OCI-LY7 (cell line): ENCODE measurements at regions not wholly inside any gene's neighbourhood (a gene's known extent, or its start where the extent isn't known, plus 50 kb on each side); places are given as distances from the start of the nearest gene placed in this dataset.

ENCODE experiments used
- BruUV-seq: library from RNA; stranded (reverse); fragments of 400-500 nt; replicated peaks from 2 replicates; lab custom pipeline; 2021; lab: Mats Ljungman, UMichigan
- CTCF ChIA-PET: fragments of 300-600 bp; sonication (Branson Sonifier 250); formaldehyde crosslinking; loops from one replicate; lab custom pipeline; 2022; ENCODE audit warnings: antibody characterized with exemption; ENCODE audit not compliant: unreplicated experiment; lab: Charles Lee
- POLR2A ChIA-PET: fragments of 300-600 bp; sonication (Branson Sonifier 250); formaldehyde crosslinking; loops from one replicate; lab custom pipeline; 2022; ENCODE audit warnings: antibody characterized with exemption; lab: Charles Lee
- DNase-seq: peaks from one replicate; pipeline ENCODE4 v3.0.0-alpha.2; 2015; ENCODE audit warnings: low spot score
- H2AFZ ChIP-seq: fragments of 200-600 bp; sonication (generic), shearing (Covaris generic); 2 replicates; pipeline ENCODE4 v1.6.1; 2014; ENCODE audit warnings: mild to moderate bottlenecking, antibody characterized with exemption, low read length, moderate library complexity
- H3K27ac ChIP-seq: fragments of 200-600 bp; sonication (generic); 2 replicates; pipeline ENCODE4 v1.5.1; 2014; ENCODE audit warnings: mixed run types, low read depth, mild to moderate bottlenecking, moderate library complexity, low read length, inconsistent platforms; ENCODE audit not compliant: poor library complexity, severe bottlenecking
- H3K36me3 ChIP-seq: fragments of 200-600 bp; sonication (generic); 2 replicates; pipeline ENCODE4 v1.6.1; 2014; ENCODE audit warnings: mild to moderate bottlenecking, antibody characterized with exemption, low read length, moderate library complexity, mixed read lengths; ENCODE audit not compliant: insufficient read depth
- H3K4me1 ChIP-seq: fragments of 200-600 bp; sonication (generic); 2 replicates; pipeline ENCODE4 v1.5.1; 2014; ENCODE audit warnings: mild to moderate bottlenecking, low read length; ENCODE audit not compliant: insufficient read depth, poor library complexity, severe bottlenecking
- H3K4me2 ChIP-seq: fragments of 200-600 bp; sonication (generic); 2 replicates; pipeline ENCODE4 v1.6.1; 2014; ENCODE audit warnings: mild to moderate bottlenecking, low read length
- H3K4me3 ChIP-seq: fragments of 200-600 bp; sonication (generic); 2 replicates; pipeline ENCODE4 v1.5.1; 2014; ENCODE audit warnings: mild to moderate bottlenecking, low read depth, low read length; ENCODE audit not compliant: poor library complexity, severe bottlenecking
- H3K79me2 ChIP-seq: fragments of 200-600 bp; sonication (generic); 2 replicates; pipeline ENCODE4 v1.6.1; 2016; ENCODE audit warnings: low read depth, mild to moderate bottlenecking, low read length, moderate library complexity, mixed read lengths; ENCODE audit not compliant: insufficient read depth
- H3K9me2 ChIP-seq: fragments of 200-600 bp; sonication (generic); 2 replicates; pipeline ENCODE4 v1.6.1; 2016; ENCODE audit warnings: mild to moderate bottlenecking, low read length, mixed read lengths; ENCODE audit not compliant: insufficient read depth
- H3K9me3 ChIP-seq: fragments of 200-600 bp; sonication (generic); 2 replicates; pipeline ENCODE4 v1.6.1; 2014; ENCODE audit warnings: mild to moderate bottlenecking, mixed run types, low read length, mixed read lengths
- H4K20me1 ChIP-seq: fragments of 200-600 bp; sonication (generic); 2 replicates; pipeline ENCODE4 v1.6.1; 2014; ENCODE audit warnings: mild to moderate bottlenecking, antibody characterized with exemption, low read length, moderate library complexity, mixed read lengths; ENCODE audit not compliant: insufficient read depth
- EZH2phosphoT487 ChIP-seq: fragments of 200-600 bp; sonication (generic); IDR thresholded peaks from 2 replicates; pipeline ENCODE4 v1.6.1; 2018; ENCODE audit warnings: low read depth, borderline replicate concordance, mild to moderate bottlenecking, mixed run types, antibody characterized with exemption, low read length, moderate library complexity, mixed read lengths
- intact Hi-C: fragments of 100-400 bp; cut with micrococcal nuclease; formaldehyde crosslinking; loops from one replicate; pipeline ENCODE4 v1.10.0; 2022; ENCODE audit not compliant: unreplicated experiment
- TF ChIP-seq, protein P1 (sequence below): fragments of 200-600 bp; sonication (generic); conservative IDR thresholded peaks from 2 replicates; pipeline ENCODE4 v1.5.1; 2014; ENCODE audit warnings: mild to moderate bottlenecking, antibody characterized with exemption, low read length, moderate library complexity, mixed read lengths

GRCh38 chr2:142778289-142778688 lies 99.2 kb upstream of the KYNU start:
- Histone ChIP-seq H3K27ac (no peak overlapping the region), H3K9me3 (no peaks in the 10 kb centered on the region), H4K20me1 (no peaks in the 10 kb centered on the region), H3K4me2 (no peak overlapping the region), H2AFZ (no peak overlapping the region), H3K4me1 (no peaks in the 10 kb centered on the region), H3K36me3 (no peaks in the 10 kb centered on the region), H3K9me2 (no peaks in the 10 kb centered on the region), H3K79me2 (no peaks in the 10 kb centered on the region), H3K4me3 (no peak overlapping the region)
- ChIA-PET CTCF (no interaction called here), POLR2A (no interaction called here)
- no peak for DNase-seq
- BruUV-seq, result no TSS peak
- TF ChIP-seq, protein P1, sequence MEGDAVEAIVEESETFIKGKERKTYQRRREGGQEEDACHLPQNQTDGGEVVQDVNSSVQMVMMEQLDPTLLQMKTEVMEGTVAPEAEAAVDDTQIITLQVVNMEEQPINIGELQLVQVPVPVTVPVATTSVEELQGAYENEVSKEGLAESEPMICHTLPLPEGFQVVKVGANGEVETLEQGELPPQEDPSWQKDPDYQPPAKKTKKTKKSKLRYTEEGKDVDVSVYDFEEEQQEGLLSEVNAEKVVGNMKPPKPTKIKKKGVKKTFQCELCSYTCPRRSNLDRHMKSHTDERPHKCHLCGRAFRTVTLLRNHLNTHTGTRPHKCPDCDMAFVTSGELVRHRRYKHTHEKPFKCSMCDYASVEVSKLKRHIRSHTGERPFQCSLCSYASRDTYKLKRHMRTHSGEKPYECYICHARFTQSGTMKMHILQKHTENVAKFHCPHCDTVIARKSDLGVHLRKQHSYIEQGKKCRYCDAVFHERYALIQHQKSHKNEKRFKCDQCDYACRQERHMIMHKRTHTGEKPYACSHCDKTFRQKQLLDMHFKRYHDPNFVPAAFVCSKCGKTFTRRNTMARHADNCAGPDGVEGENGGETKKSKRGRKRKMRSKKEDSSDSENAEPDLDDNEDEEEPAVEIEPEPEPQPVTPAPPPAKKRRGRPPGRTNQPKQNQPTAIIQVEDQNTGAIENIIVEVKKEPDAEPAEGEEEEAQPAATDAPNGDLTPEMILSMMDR, result no peak
- no peak for TF ChIP-seq EZH2phosphoT487
- intact Hi-C loops, result no loop called here

DNA sequence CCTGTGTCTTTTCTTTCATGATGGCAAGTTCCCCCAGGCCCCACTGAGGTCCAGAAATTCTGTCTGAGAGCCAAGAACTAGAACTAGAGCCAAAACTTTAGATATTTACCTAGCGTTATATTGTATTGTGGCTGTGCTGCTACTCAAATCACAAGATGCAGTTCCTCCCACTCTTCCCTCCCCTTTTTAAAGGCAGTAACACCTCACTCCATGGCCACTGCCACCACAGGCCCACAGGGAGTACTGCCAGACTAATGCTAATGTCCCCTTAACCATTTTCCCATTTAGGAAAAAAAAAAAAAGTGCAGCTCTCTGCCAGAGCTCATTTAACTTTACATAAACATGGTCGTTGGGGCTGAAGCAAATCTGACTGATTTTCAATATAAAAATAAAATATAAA lies 99.7 kb upstream of the KYNU start:
- DNase-seq, result no peak
- ChIA-PET POLR2A (no interaction called here), CTCF (no interaction called here)
- no peaks in the 10 kb centered on the region for H3K4me1 ChIP-seq
- H3K36me3 ChIP-seq, result no peaks in the 10 kb centered on the region
- no peak overlapping the region for H2AFZ ChIP-seq
- no TSS peak for BruUV-seq
- H3K9me3 ChIP-seq, result no peaks in the 10 kb centered on the region
- no peaks in the 10 kb centered on the region for H3K79me2 ChIP-seq
- intact Hi-C loops, result no loop called here
- H3K4me3 ChIP-seq, result no peak overlapping the region
- TF ChIP-seq, protein P1, result no peak
- TF ChIP-seq EZH2phosphoT487, result no peak
- no peaks in the 10 kb centered on the region for H3K9me2 ChIP-seq
- no peak overlapping the region for H3K4me2 ChIP-seq
- no peak overlapping the region for H3K27ac ChIP-seq
- no peaks in the 10 kb centered on the region for H4K20me1 ChIP-seq

GRCh38 chr2:142769761-142770160 lies 107.7 kb upstream of the KYNU start:
- no peaks in the 10 kb centered on the region for H3K79me2 ChIP-seq
- intact Hi-C loops, result no loop called here
- DNase-seq, result no peak
- ChIA-PET POLR2A (no interaction called here), CTCF (no interaction called here)
- H3K36me3 ChIP-seq, result no peaks in the 10 kb centered on the region
- H3K4me3 ChIP-seq, result no peak overlapping the region
- no peaks in the 10 kb centered on the region for H4K20me1 ChIP-seq
- BruUV-seq, result no TSS peak
- H3K9me2 ChIP-seq, result no peaks in the 10 kb centered on the region
- TF ChIP-seq, protein P1, result no peak
- no peak for TF ChIP-seq EZH2phosphoT487
- H3K4me2 ChIP-seq, result no peak overlapping the region
- no peaks in the 10 kb centered on the region for H3K9me3 ChIP-seq
- no peak overlapping the region for H2AFZ ChIP-seq
- no peak overlapping the region for H3K27ac ChIP-seq
- no peaks in the 10 kb centered on the region for H3K4me1 ChIP-seq
